Pancreas (tissue), 10 donors: ENCODE measurements at regions not wholly inside any gene's neighbourhood (a gene's known extent, or its start where the extent isn't known, plus 50 kb on each side); places are given as distances from the start of the nearest gene placed in this dataset.
A peak's percentile ranks its signal among the peaks of the same experiment; 100 is the strongest.

Source experiments
- ATAC-seq, 4 donors: fragments of 200-7000 bp; cut with Tn5 transposase; one replicate each; pipeline versions ENCODE4 v1.8.0 to v1.9.1; 2020; ENCODE audit warnings: mild to moderate bottlenecking in 4 of 4, moderate library complexity in 4 of 4
- DNase-seq, 6 donors: peaks; one replicate each; pipeline ENCODE4 v3.0.0-alpha.2; 2020
- FAIRE-seq: peaks from 2 replicates; lab custom pipeline; 2012; peaks lifted over from hg19 to GRCh38; lab: Jason Lieb, UNC
- H3K27ac ChIP-seq, 4 donors: fragments of 200-600 bp; sonication (generic); 1 replicate in 3 of 4; 2 replicates in 1 of 4; pipeline versions ENCODE4 v1.5.0 to v1.8.0; 2020
- H3K27me3 ChIP-seq, 4 donors: fragments of 200-600 bp; one replicate each; pipeline ENCODE4 v1.8.0; 2021
- H3K36me3 ChIP-seq, 3 donors: fragments of 200-600 bp; sonication (generic) in 1 of 3; one replicate each; pipeline versions ENCODE4 v1.5.0 to v1.8.0; 2020 to 2021
- H3K4me1 ChIP-seq, 3 donors: fragments of 200-600 bp; one replicate each; pipeline ENCODE4 v1.8.0; 2021
- H3K4me3 ChIP-seq, 4 donors: fragments of 200-600 bp; sonication (generic) in 2 of 4; one replicate each; pipeline versions ENCODE4 v1.5.0 to v1.8.0; 2020 to 2021
- H3K9me3 ChIP-seq, 4 donors: fragments of 200-600 bp; one replicate each; pipeline ENCODE4 v1.8.0; 2021
- CTCF ChIP-seq, 4 donors: fragments of 200-600 bp; sonication (generic) in 3 of 4; IDR thresholded peaks; one replicate each; pipeline versions ENCODE4 v1.5.0 to v1.8.0; 2021; ENCODE audit warnings: antibody characterized with exemption in 4 of 4
- WGBS, 2 donors: extraction: QIAGEN DNeasy Blood & Tissue Kit; methylation state at CpG; one replicate each; pipeline ENCODE4 v1.1.7; 2013; 5-methylcytosine and 5-hydroxymethylcytosine counted together
- intact Hi-C, 3 donors: fragments of 100-400 bp; cut with DNase I; formaldehyde crosslinking; loops; one replicate each; pipeline versions ENCODE4 v1.11.1 to v1.14.2; 2022
- donor health status: healthy with polysubstance abuse.
- donor health status: DM: no; HTN: no; CAD: no; lungs with moderate emphysema.
- donor health status: DM: no; HTN: no; CAD: no.
- donor health status: control.
- donor health status: control.
- donor health status: Bipolar disorder and iron deficiency.
- donor health status: DM: yes; HTN: yes; CAD: no.
- donor health status: DM: no; HTN: no; CAD: no.
- donor health status: DM: no; HTN: no; CAD: no.
- donor health status: DM: yes; HTN: yes; CAD: no.

- no peak for DNase-seq
- no peaks in the 10 kb centered on the region for H3K36me3 ChIP-seq
- no peak for FAIRE-seq
- no peak for ATAC-seq
- 93 to 96% methylated on average over 1 of the region's 1 CpG for WGBS, 2 donors
- H3K4me1 ChIP-seq: peaks cover 0 to 4% (median 0%) of the 10 kb centered on the region in 3 donors
- intact Hi-C loops: no loop called here
- no peak overlapping the region for H3K27ac ChIP-seq
- no peak for TF ChIP-seq CTCF (IDR thresholded peaks at IDR 0.05)
- no peaks in the 10 kb centered on the region for H3K27me3 ChIP-seq
- no peaks in the 10 kb centered on the region for H3K9me3 ChIP-seq
- H3K4me3 ChIP-seq: no peak overlapping the region
Measured at GRCh38 chr4:121449416-121449815, 68.6 kb upstream of the QRFPR start.

GRCh38 chr4:121448231-121448630, 67.4 kb upstream of the QRFPR start:
- H3K9me3 ChIP-seq: no peaks in the 10 kb centered on the region
- WGBS, 2 donors: 17 to 32% methylated on average over 2 of the region's 2 CpGs
- intact Hi-C loops: no loop called here
- H3K27me3 ChIP-seq: no peaks in the 10 kb centered on the region
- ATAC-seq (peak; percentile 92 to 98 (median 95)), FAIRE-seq (no peak), DNase-seq (peak in 4 of 6 donors; percentile 39 to 71 (median 60))
- H3K36me3 ChIP-seq: no peaks in the 10 kb centered on the region
- H3K27ac ChIP-seq: no peak overlapping the region
- no peak for TF ChIP-seq CTCF (IDR thresholded peaks at IDR 0.05)
- H3K4me1 ChIP-seq: peaks cover 0 to 4% (median 0%) of the 10 kb centered on the region in 3 donors
- no peak overlapping the region for H3K4me3 ChIP-seq

- H3K9me3 ChIP-seq: no peaks in the 10 kb centered on the region
- no peak for TF ChIP-seq CTCF (IDR thresholded peaks at IDR 0.05)
- intact Hi-C loops: no loop called here
- DNase-seq: peak in 1 of 6 donors; percentile 14
- H3K4me3 ChIP-seq: no peak overlapping the region
- H3K36me3 ChIP-seq: no peaks in the 10 kb centered on the region
- no peak for ATAC-seq
- no peaks in the 10 kb centered on the region for H3K4me1 ChIP-seq
- H3K27ac ChIP-seq: no peak overlapping the region
- H3K27me3 ChIP-seq: no peaks in the 10 kb centered on the region
- WGBS, 2 donors: 58 to 87% methylated on average over 1 of the region's 1 CpG
- no peak for FAIRE-seq
Measured at GRCh38 chr4:121439669-121440068, 58.9 kb upstream of the QRFPR start.
